LHCN-M2 (cell line): ENCODE measurements at regions not wholly inside any gene's neighbourhood (a gene's known extent, or its start where the extent isn't known, plus 50 kb on each side); places are given as distances from the start of the nearest gene placed in this dataset.
"Not testable (repeated sequence)": the region's sequence is repeated elsewhere in the genome, so short reads cannot be mapped to it uniquely, and the experiment has no call there.

ENCODE experiments used
- DNase-seq: peaks from one replicate; pipeline ENCODE4 v3.0.0-alpha.2; 2012; ENCODE audit warnings: low read depth

DNA sequence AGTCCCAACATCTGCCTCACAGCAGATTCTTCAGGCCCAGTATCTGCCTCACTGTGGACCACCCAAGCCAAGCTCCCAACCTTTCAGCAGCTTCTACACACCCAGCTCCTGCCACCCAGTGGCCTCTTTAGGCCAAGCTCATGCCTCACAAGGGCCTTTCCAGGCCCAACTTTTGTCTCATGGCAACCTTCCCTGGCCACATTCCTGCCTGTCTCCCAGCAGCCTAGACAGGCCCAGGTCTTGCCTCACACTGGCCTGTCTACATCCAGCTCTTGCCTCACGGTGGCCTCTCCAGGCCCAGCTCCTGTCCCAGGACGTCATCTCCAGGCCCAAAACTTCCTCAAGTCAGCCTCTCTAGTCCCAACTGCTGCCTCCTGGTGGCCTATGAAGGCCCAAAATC lies 65.0 kb downstream of the CCDC201 start:
- DNase-seq = not testable (repeated sequence)

GRCh38 chr7:45802214-45802613 lies 70.7 kb downstream of the CCDC201 start:
- DNase-seq = peak; percentile 0

GRCh38 chr7:45797264-45797663 lies 75.6 kb downstream of the CCDC201 start:
- DNase-seq = peak; percentile 88

DNA sequence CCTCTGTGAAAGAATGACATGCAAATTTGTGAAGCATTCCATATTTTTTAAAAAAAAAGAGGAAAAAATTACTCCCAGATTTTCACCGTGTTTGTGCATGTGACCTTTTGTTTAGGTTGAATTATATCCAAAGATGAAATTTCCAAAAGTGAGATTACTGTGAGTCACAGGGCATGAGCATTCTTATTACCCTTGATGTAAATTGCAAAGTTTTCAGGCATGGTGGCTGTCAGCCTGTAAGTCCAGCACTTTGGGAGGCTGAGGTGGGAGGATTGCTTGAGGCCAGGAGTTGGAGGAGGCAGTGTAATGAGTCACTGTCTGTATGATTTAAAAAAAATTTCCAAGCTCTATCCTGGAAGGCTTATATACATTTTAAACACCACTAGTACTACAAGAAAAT lies 83.2 kb downstream of the CCDC201 start:
- peak; percentile 20 for DNase-seq

DNA sequence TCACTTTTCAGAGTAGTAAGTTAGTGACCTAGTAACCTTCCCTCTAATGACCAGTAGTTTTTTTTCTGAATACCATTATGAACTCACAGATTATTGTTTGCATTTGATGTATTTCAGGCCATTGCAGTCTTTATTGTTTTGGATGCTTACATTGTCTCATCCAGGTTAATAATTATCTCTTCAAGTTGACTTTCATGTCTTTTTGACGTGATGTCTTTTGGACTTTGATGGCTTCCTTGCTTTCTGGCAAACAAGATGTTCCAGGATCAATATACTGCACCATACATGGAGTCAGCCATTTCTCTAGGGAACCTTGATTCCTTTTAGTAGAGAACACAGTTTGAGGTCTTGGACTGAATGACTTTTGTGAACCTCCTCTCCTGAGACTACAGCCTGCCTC lies 87.2 kb downstream of the CCDC201 start:
- not testable (repeated sequence) for DNase-seq

- DNase-seq = not testable (repeated sequence)
Measured at GRCh38 chr7:45784775-45785174, 88.1 kb downstream of the CCDC201 start.
